ENCODE measurements at regions not wholly inside any gene's neighbourhood (a gene's known extent, or its start where the extent isn't known, plus 50 kb on each side); places are given as distances from the start of the nearest gene placed in this dataset.

DNA sequence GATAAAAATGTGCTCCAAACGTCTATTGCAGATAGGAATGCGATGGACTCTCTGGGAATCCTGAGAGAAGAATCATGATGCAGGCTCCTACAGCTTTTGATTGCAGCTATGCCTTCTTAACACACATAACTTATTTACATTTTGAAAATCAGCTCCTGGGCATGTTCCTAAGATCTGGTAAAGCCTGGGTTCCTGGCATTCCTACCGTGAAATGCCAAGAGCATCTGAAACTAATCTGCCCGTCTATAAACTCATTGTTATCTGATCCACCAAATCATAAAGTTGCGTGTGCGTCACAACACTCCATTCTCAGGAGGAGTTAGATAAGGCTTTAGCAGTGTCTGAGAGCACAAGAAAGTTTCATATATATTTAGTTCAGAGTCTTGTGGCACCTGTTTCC, 79.0 kb upstream of the VGLL3 start:
- H3K4me3 ChIP-seq (ENCODE audit: low read depth, low read length), result no peak overlapping the region
- no peak for TF ChIP-seq CTCF (IDR thresholded peaks at IDR 0.05; ENCODE audit: borderline replicate concordance, insufficient read depth, low read depth, low read length)

DNA sequence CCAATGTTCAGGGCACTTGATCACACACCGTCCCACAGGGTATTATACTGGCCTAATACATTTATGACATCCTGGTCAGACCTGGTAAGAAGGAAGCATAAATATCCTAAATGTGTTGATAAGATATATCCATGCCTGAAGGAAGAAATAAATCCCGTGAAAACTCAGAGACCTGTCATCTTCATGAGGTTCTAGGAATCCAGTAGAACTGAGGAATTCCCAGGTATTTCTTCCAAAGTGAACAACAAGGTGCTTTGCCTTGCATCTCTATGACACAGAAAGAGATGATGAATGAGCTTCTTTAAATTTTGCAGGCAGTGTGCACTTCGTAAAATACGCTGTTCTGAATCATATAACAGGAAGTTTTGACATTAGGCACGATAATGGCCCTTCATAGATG, 78.1 kb upstream of the VGLL3 start:
- TF ChIP-seq CTCF (IDR thresholded peaks at IDR 0.05; ENCODE audit: borderline replicate concordance, insufficient read depth, low read depth, low read length), result no peak

DNA sequence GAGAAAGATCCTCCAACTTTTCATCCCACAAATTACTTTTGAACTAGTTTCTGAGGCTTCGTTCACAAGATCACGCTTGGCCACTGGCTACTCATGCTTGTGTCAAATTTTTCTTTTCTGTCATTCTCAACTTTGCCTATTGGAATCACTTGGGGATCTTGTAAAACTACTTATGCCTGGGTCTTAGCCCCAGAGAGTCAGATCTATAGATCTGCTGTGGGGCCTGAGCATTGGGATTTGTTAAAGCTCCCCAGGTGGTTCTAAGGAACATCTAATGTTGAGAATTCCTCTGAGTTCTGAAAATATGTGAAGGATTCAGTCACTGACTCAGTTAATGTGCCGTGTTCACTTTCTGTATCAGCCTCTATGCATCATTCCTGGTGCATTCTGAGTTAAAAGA, 71.7 kb upstream of the VGLL3 start:
- H3K4me3 ChIP-seq (ENCODE audit: low read depth, low read length), result no peak overlapping the region
- TF ChIP-seq CTCF (IDR thresholded peaks at IDR 0.05; ENCODE audit: borderline replicate concordance, insufficient read depth, low read depth, low read length), result no peak

More for the DNA sequence above, 78.1 kb upstream of the VGLL3 start:
- no peak overlapping the region for H3K4me3 ChIP-seq (ENCODE audit: low read depth, low read length)

DNA sequence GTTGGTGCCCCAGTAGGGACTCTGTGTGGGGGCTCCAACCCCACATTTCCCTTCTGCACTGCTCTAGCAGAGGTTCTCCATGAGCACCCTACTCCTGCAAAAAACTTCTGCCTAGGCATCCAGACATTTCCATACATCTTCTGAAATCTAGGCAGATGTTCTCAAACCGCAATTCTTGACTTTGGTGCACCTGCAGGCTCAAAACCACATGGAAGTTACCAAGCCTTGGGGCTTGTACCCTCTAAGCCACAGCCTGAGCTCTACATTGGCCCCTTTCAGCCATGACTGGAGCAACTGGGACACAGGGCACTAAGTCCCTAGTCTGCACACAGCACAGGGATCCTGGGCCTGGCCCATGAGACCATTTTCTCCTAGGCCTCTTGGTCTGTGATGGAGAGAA, 66.5 kb upstream of the VGLL3 start:
- no peak overlapping the region for H3K4me3 ChIP-seq (ENCODE audit: low read depth, low read length)
- TF ChIP-seq CTCF (IDR thresholded peaks at IDR 0.05; ENCODE audit: borderline replicate concordance, insufficient read depth, low read depth, low read length), result no peak

- H3K4me3 ChIP-seq (ENCODE audit: low read depth, low read length), result no peak overlapping the region
- TF ChIP-seq CTCF (IDR thresholded peaks at IDR 0.05; ENCODE audit: borderline replicate concordance, insufficient read depth, low read depth, low read length), result no peak
These were observed 62.6 kb upstream of the VGLL3 start for GRCh38 chr3:87053553-87053952.

DNA sequence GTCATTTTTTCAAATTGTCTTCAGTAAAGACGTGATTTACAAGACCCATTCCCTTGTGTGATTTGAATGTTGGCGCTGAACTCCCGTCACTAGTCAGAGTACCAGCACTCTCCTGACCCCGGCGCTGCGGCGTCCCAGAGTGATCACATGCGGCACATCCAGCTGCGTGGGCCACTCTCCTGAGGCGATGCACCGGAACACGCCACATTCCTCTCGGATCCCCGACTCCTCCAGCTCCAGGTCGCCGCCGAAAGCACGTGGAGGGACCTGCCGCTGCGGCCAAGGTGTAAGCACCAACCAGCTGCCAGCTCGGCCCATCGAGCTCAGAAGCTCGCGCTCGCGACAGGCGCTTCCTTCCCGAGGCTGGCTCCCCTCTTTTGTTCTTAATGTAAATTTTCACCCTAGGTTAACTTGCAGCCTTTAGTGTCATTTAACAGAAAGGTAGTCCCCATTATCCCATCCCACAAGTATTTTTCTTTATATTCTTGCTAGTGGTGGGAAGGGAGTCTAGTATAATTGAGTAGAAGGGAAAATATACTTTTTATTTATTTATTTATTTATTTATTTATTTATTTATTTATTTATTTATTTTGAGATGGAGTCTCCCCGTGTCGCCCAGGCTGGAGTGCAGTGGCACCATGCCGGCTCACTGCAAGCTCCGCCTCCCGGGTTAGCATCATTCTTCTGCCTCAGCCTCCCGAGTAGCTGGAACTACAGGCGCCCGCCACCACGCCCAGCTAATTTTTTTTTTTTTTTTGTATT, 61.7 kb upstream of the VGLL3 start:
- no peak for TF ChIP-seq CTCF (IDR thresholded peaks at IDR 0.05; ENCODE audit: borderline replicate concordance, insufficient read depth, low read depth, low read length)
- H3K4me3 ChIP-seq (ENCODE audit: low read depth, low read length), result no peak overlapping the region

- no peak for TF ChIP-seq CTCF (IDR thresholded peaks at IDR 0.05; ENCODE audit: borderline replicate concordance, insufficient read depth, low read depth, low read length)
- no peak overlapping the region for H3K4me3 ChIP-seq (ENCODE audit: low read depth, low read length)
These were observed 56.9 kb upstream of the VGLL3 start for GRCh38 chr3:87047852-87048251.
